Duodenal mucosa (tissue), 2 donors: ENCODE measurements at regions not wholly inside any gene's neighbourhood (a gene's known extent, or its start where the extent isn't known, plus 50 kb on each side); places are given as distances from the start of the nearest gene placed in this dataset.

Source experiments
- H3K27ac ChIP-seq: one replicate; pipeline ENCODE4 v1.7.0; 2013; ENCODE audit warnings: low read depth, low read length
- H3K27me3 ChIP-seq, 2 donors: one replicate each; pipeline ENCODE4 v1.7.0; 2013; ENCODE audit warnings: low read length in 2 of 2, control low read depth in 1 of 2; ENCODE audit not compliant: insufficient read depth in 2 of 2, control insufficient read depth in 1 of 2
- H3K36me3 ChIP-seq, 2 donors: one replicate each; pipeline ENCODE4 v1.7.0; 2013; ENCODE audit warnings: low read length in 2 of 2, control low read depth in 1 of 2; ENCODE audit not compliant: insufficient read depth in 2 of 2, control insufficient read depth in 1 of 2
- H3K4me1 ChIP-seq, 2 donors: one replicate each; pipeline ENCODE4 v1.7.0; 2013; ENCODE audit warnings: low read length in 2 of 2, control low read depth in 1 of 2; ENCODE audit not compliant: insufficient read depth in 2 of 2, control insufficient read depth in 1 of 2
- H3K4me3 ChIP-seq, 2 donors: one replicate each; pipeline ENCODE4 v1.7.0; 2013; ENCODE audit warnings: low read length in 2 of 2, low read depth in 1 of 2
- H3K9ac ChIP-seq, 2 donors: one replicate each; pipeline ENCODE4 v1.7.0; 2013; ENCODE audit warnings: low read length in 2 of 2, low read depth in 1 of 2
- H3K9me3 ChIP-seq, 2 donors: one replicate each; pipeline ENCODE4 v1.7.0; 2013; ENCODE audit warnings: low read length in 2 of 2, control low read depth in 1 of 2; ENCODE audit not compliant: control insufficient read depth in 1 of 2

- Histone ChIP-seq H3K4me1 (no peaks in the 10 kb centered on the region), H3K4me3 (no peak overlapping the region), H3K27me3 (peaks cover 0 to 4% of the 10 kb centered on the region in 2 donors)
These were observed 80.4 kb downstream of the HSPH1 start for GRCh38 chr13:31081316-31081715.

GRCh38 chr13:31074756-31075155 is 86.9 kb downstream of the HSPH1 start:
- no peaks in the 10 kb centered on the region for H3K9me3 ChIP-seq
- H3K36me3 ChIP-seq: no peaks in the 10 kb centered on the region
- no peak overlapping the region for H3K4me3 ChIP-seq
- H3K9ac ChIP-seq: no peak overlapping the region
- no peaks in the 10 kb centered on the region for H3K4me1 ChIP-seq
- H3K27ac ChIP-seq: no peak overlapping the region
- no peaks in the 10 kb centered on the region for H3K27me3 ChIP-seq

More at GRCh38 chr13:31081316-31081715, 80.4 kb downstream of the HSPH1 start:
- no peaks in the 10 kb centered on the region for H3K36me3 ChIP-seq
- no peak overlapping the region for H3K9ac ChIP-seq
- H3K9me3 ChIP-seq: no peaks in the 10 kb centered on the region
- H3K27ac ChIP-seq: no peak overlapping the region

- H3K4me1 ChIP-seq: no peaks in the 10 kb centered on the region
- H3K9ac ChIP-seq: no peak overlapping the region
- no peak overlapping the region for H3K4me3 ChIP-seq
- no peaks in the 10 kb centered on the region for H3K27me3 ChIP-seq
- no peak overlapping the region for H3K27ac ChIP-seq
- H3K9me3 ChIP-seq: no peaks in the 10 kb centered on the region
- H3K36me3 ChIP-seq: no peaks in the 10 kb centered on the region
These were observed 87.6 kb downstream of the HSPH1 start for GRCh38 chr13:31073859-31074718.

- H3K36me3 ChIP-seq: no peaks in the 10 kb centered on the region
- H3K4me1 ChIP-seq: no peaks in the 10 kb centered on the region
- H3K9ac ChIP-seq: no peak overlapping the region
- no peaks in the 10 kb centered on the region for H3K27me3 ChIP-seq
- no peak overlapping the region for H3K4me3 ChIP-seq
- H3K9me3 ChIP-seq: no peaks in the 10 kb centered on the region
- H3K27ac ChIP-seq: no peak overlapping the region
These were observed 89.7 kb downstream of the HSPH1 start for GRCh38 chr13:31072041-31072440.

GRCh38 chr13:31069808-31070534 is 91.7 kb downstream of the HSPH1 start:
- no peak overlapping the region for H3K27ac ChIP-seq
- no peak overlapping the region for H3K4me3 ChIP-seq
- H3K27me3 ChIP-seq: no peaks in the 10 kb centered on the region
- no peaks in the 10 kb centered on the region for H3K9me3 ChIP-seq
- no peak overlapping the region for H3K9ac ChIP-seq
- no peaks in the 10 kb centered on the region for H3K36me3 ChIP-seq
- no peaks in the 10 kb centered on the region for H3K4me1 ChIP-seq

GRCh38 chr13:31068119-31068423 is 93.6 kb downstream of the HSPH1 start:
- no peaks in the 10 kb centered on the region for H3K36me3 ChIP-seq
- no peaks in the 10 kb centered on the region for H3K4me1 ChIP-seq
- no peak overlapping the region for H3K9ac ChIP-seq
- H3K27me3 ChIP-seq: no peaks in the 10 kb centered on the region
- no peak overlapping the region for H3K27ac ChIP-seq
- no peak overlapping the region for H3K4me3 ChIP-seq
- H3K9me3 ChIP-seq: no peaks in the 10 kb centered on the region

- no peaks in the 10 kb centered on the region for H3K4me1 ChIP-seq
- H3K36me3 ChIP-seq: no peaks in the 10 kb centered on the region
- H3K9me3 ChIP-seq: no peaks in the 10 kb centered on the region
- no peak overlapping the region for H3K4me3 ChIP-seq
- H3K27ac ChIP-seq: no peak overlapping the region
- no peak overlapping the region for H3K9ac ChIP-seq
- H3K27me3 ChIP-seq: no peaks in the 10 kb centered on the region
These were observed 94.1 kb downstream of the HSPH1 start for GRCh38 chr13:31067416-31068118.

GRCh38 chr13:31064636-31065035 is 97.1 kb downstream of the HSPH1 start:
- Histone ChIP-seq H3K4me3 (no peak overlapping the region), H3K9me3 (no peaks in the 10 kb centered on the region), H3K27me3 (peaks cover 0 to 3% of the 10 kb centered on the region in 2 donors), H3K4me1 (no peaks in the 10 kb centered on the region), H3K9ac (no peak overlapping the region), H3K27ac (no peak overlapping the region), H3K36me3 (no peaks in the 10 kb centered on the region)

GRCh38 chr13:31063772-31064171 is 97.9 kb downstream of the HSPH1 start:
- no peak overlapping the region for H3K9ac ChIP-seq
- H3K9me3 ChIP-seq: no peaks in the 10 kb centered on the region
- H3K36me3 ChIP-seq: no peaks in the 10 kb centered on the region
- H3K27me3 ChIP-seq: peaks cover 0 to 3% of the 10 kb centered on the region in 2 donors
- no peak overlapping the region for H3K27ac ChIP-seq
- no peak overlapping the region for H3K4me3 ChIP-seq
- no peaks in the 10 kb centered on the region for H3K4me1 ChIP-seq

GRCh38 chr13:31060655-31061054 is 101.0 kb downstream of the HSPH1 start:
- no peaks in the 10 kb centered on the region for H3K4me1 ChIP-seq
- H3K27ac ChIP-seq: no peak overlapping the region
- H3K4me3 ChIP-seq: no peak overlapping the region
- no peaks in the 10 kb centered on the region for H3K36me3 ChIP-seq
- H3K27me3 ChIP-seq: peaks cover 0 to 3% of the 10 kb centered on the region in 2 donors
- no peak overlapping the region for H3K9ac ChIP-seq
- H3K9me3 ChIP-seq: no peaks in the 10 kb centered on the region
